ENCODE measurements at regions not wholly inside any gene's neighbourhood (a gene's known extent, or its start where the extent isn't known, plus 50 kb on each side); places are given as distances from the start of the nearest gene placed in this dataset.

DNA sequence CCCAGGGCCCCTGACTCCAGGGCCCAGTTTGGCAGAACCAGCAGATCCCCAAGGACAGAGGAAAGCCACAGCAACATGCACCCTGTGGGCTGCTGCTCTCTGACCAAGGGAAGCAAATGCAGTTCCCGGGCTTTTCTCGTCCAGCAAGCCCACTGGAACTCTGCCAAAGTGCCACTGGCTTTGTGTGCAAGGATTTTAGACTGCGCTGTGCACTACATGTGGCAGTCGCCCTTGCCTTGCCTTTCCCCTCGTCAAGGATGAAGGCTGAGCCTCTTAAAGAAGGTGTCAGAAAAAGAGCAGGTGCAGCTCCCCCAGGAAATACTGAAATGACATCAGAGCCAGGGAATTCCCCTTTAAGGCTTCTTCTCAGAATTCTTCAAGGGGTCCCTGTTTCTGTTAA is 199.2 kb downstream of the TFCP2L1 start:
- no peak for DNase-seq

GRCh38 chr2:121086450-121086849 is 198.6 kb downstream of the TFCP2L1 start:
- DNase-seq = no peak

- no peak for DNase-seq
Measured at GRCh38 chr2:121087117-121087516, 197.9 kb downstream of the TFCP2L1 start.

DNA sequence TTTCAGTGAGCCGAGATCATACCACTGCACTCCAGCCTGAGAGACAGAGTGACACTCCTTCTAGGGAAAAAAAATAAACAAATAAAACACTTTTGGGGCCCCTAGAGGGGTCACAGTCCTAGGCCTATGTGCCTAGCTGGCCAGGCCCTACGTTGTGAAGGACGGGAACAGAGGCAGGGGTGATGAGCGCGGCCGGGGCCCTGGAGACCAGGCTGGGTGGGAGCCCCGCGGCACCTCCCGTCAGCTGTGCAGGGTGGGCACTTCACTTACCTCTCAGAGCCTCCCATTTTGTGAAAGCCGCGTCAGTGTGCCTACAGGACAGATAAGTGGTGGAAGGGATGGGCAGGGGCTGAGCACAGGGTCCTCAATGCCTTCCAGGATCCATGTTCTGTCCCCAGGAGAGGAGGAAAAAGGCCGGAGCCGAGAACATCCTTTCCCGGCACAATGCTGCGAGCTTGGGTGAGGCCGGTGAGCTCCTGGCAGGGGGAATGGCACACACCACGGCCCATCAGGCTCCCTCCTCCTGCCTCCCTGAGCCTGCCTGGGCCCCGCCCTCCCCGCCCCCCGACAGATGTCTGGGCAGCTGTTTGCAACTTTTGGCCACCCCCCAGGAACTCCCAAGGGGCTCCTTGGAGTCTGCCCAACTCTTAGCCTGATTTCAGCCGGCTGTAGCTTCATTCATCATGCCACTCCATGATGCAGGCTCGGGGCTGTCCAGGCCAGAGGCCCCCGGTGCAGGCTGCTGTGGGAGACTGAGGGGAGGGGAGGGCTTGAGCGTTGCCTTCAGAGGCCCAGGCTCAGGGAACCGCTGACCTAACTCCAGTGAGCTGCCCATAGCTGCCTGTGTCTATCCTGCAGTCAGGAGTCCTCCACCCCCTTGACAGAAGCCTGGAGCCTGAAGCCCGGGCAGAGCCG is 196.5 kb downstream of the TFCP2L1 start:
- DNase-seq = no peak

DNA sequence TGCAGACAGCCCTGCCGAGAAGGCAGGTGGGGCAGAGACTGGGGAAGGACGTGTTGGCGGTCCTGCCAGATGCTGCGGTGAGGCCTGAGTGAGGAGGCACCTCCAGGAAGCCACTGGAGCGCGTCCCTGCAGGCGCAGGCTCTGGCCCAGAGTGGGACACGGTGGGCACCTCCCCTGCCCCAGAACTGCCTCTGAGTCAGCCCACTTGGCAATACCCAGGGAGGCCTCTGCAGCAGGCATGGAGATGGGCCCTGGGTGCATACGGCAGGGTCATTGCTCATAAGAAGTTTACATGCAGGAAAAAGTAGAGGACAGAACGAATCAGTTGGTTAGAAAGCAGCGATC is 195.9 kb downstream of the TFCP2L1 start:
- DNase-seq = no peak

- no peak for DNase-seq
Measured at GRCh38 chr2:121090088-121090715, 194.8 kb downstream of the TFCP2L1 start.

DNA sequence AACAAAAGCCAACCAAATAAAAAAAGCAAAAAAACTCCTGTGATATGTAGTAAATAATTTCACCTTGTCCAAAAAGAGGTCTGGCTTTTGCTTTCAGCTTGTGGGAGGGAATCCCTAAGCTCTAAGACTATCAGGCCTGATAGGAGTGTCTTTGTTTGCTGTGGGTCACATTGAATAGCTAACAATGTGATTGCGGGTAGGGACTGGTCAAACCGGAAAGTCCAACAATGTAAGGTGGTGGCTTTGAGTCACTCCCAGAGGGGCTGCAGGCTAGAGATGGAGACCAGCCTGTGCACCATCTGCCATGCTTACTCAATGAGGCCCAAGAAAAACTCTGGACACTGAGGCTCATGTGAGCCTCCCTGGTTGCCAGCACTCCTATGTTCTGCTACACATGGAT is 192.9 kb downstream of the TFCP2L1 start:
- DNase-seq = no peak

DNA sequence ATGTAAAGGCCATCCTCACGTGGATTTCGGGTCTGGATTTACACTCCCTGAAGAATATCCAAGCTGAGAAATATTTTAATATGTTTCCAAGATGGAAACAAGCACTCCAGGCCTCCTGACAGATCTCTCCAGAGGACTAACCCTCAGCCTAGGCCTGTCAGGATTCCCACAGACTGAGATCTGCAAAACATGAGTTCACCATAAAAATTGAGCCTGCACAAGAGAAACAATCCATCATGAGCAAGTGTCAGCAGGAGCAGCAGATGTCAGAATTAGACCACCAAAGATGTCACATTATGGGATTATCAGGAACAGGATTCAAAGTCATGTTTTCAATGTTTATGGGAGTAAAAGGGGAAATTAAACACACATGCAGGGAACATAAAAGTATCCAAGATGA is 191.3 kb downstream of the TFCP2L1 start:
- DNase-seq = no peak

DNA sequence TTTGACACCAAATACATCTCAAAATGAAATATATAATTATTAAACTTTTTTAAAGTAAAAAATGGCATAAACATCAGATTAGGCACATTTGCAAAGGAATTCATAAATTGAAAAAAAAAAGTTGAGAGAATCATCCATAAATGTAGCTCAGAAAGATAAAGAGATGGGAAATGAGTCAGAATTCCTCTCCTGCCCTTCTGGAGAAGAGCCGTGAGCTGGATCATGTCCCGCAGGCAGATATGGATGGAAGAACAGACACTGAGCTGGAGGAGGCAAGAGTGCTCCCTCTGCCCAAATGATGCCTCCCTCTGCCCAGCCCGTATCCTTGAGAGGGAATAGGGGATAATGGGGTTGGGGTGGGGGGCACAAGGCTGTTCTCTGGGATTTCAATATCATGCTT is 190.9 kb downstream of the TFCP2L1 start:
- no peak for DNase-seq

DNA sequence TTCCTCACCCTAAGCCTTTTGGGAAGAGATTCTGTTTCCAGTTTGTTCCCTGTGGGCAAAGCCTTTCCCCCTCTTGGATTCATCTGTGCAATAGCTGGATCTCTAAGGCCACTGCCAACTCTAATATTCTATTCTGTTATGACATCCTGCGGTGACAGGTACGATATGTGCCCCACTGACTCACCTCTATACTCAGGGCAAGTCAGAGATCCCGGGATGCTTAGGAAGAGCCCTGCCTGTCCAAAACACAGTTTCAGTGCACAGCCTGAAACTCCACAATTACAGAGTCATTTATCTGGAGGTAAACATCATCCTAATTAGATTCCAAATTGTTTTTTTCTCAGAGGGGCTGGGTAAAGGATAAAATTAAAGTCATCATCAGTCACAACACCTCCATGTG is 190.2 kb downstream of the TFCP2L1 start:
- no peak for DNase-seq

DNA sequence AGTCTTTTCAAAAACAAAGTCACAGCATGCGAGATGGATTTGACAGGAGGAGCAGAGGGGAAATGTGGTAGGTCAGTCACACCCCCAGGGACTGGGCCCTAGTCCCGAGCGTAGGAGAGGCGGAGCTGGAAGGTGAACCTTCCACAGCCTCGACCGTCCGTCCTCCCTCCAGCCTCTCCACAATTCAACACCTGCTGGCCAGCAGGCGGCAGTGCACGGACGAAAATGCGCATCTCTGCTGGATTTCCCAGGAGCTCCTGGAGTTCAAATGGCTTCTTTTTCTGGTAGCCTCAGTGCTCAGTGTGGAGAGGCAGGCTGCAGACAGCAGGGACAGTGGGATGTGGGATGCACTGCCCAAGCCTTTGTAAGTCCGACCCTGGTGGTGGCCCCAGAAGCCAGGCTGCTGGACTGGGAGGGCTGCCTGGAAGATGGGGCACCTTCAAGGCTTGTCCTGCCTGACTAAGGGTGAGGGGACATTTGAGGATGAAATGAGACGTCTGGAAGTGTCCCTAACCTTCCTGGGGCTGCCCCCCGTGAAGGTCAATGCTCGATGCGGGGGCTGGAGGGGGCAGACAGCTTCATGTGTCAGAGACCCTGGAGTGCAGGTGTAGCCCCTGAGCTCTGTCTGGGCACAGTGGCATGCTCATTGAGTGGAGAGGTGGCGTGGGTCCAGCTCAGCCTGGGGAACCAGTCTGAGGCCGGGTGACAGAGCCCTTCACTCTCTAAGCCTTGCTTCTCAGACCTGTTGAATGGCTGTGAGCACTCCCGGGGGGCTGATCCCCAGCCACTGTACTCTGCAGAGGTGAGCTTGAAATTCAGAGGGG is 189.5 kb downstream of the TFCP2L1 start:
- no peak for DNase-seq

DNA sequence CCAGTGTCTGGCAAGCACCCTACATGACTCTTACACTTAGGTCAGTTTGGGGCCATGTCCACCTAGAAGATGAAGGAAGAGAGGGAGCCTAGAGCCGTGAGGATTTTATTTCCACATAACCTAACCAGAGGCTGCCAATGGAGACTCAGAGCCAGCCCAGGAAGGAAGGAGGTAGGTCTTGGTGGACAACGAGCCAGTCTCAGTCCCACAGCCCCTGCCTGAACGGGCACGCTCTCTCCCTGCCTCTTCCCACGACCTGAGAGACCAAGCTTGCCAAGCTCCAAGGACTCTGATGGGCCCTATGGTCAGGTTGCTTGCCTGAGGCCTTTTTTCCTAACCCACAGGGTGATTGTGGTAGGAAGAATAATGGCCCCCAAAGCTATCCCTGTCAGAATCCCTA is 188.4 kb downstream of the TFCP2L1 start:
- no peak for DNase-seq

DNA sequence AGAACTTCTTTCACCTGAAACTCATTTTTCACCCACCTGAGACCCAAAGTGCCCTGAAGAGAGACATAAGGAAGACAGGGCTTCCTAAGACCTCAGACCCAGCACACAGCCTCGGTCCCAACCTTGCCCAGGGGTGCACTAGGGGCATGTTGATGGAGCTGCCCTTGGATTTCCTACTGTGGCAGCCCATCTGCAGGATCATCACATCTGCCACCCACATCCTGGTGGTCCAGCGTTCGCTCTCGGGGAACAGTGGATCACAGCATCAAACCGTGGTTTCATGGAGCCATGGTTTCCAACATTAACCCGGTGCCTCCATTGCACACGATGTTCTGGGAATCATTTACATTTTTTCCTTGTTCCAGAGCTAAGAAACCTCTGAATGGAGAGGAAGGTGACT is 186.4 kb downstream of the TFCP2L1 start:
- DNase-seq = no peak

DNA sequence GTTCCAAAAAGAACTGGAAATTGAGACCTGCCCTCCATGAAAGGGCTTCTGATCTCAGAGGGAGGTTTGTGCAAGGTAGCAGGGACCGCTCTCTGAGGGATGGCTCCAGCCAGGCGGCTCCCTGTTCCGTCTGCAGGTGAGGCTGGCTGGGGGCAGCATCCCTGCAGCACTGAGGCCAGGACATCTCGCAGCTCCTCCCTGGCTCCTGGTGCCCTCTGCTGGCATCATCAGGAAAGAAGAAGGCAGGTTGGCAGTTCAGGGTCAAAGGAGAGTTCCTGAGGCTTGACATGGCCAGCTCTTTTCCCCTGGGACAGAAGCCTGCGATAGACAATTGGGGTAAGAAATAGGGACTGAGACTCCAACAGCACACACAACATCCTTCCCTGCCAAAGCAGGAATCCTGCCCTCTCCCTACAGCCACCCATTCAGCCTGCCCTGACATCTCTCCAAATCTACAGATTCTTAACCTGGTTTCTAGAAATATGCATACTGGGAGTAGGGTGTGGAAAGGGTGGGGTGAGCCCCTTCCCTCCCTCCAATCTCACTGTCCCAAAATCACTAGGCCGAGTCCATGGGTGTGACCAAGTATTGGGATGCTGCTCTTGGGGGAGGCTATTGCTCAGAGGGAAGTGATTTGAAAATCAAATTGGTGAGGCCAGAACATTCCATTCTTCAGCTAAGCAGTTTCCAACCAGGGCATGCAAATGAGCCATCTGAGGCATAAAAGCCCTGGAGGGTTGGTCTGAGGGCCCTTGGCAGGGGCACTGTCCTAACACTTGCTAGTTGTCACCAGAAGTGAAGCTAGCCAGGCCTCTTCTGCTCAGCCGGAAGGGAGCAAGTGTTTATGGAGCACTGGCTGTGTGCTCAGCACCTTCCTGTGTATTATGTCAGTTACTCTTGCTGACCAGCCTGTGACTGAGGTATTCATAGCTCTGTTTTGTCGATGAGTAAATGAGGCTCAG is 185.4 kb downstream of the TFCP2L1 start:
- no peak for DNase-seq

- DNase-seq = no peak
Measured at GRCh38 chr2:121101093-121101715, 183.8 kb downstream of the TFCP2L1 start.

DNA sequence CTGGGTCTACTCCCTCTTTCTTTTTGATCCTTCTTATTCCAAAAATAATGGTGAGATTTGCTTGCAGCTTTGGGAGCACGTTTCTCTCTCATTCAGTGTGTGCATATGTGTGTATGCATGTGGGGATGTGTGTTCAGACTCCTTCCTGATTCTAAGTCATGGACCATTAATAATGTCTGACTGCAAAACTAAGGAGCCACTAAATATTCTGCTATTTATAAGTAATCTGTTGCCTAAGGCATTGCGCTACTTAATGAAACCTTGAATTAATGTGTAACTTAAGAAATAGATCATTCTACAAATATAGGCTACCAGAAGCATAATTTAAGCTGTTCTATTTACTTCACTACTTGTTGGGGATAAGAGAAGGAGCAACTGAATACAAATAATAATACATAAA is 182.1 kb downstream of the TFCP2L1 start:
- no peak for DNase-seq

- no peak for DNase-seq
Measured at GRCh38 chr2:121103960-121104359, 181.0 kb downstream of the TFCP2L1 start.

DNA sequence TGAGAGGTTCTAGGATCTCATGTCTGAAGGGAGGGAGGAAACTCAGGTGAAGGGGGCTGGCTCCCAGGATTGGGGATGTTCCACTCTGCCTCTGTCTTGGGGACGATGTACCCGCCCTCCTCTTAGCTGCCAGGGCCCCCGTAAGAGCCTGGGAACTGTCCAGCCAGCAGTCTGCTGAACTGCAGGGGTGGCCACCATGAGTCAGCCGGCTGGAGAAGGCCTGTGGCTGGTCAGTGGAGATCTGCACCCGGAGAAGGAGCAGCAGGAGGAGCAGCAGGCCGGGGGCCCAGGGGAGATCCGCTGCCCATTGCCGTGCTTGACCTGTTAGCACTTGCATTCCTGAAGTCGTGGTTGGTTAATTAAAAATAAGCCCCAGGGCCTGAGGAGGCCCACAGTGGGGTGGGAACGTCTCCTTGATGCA is 180.3 kb downstream of the TFCP2L1 start:
- no peak for DNase-seq

GRCh38 chr2:121110924-121111323 is 174.1 kb downstream of the TFCP2L1 start:
- DNase-seq = no peak

- no peak for DNase-seq
Measured at GRCh38 chr2:121118951-121119350, 166.1 kb downstream of the TFCP2L1 start.

GRCh38 chr2:121120411-121120810 is 164.6 kb downstream of the TFCP2L1 start:
- no peak for DNase-seq

GRCh38 chr2:121120991-121121390 is 164.0 kb downstream of the TFCP2L1 start:
- no peak for DNase-seq
